ENCODE measurements at regions not wholly inside any gene's neighbourhood (a gene's known extent, or its start where the extent isn't known, plus 50 kb on each side); places are given as distances from the start of the nearest gene placed in this dataset.

DNA sequence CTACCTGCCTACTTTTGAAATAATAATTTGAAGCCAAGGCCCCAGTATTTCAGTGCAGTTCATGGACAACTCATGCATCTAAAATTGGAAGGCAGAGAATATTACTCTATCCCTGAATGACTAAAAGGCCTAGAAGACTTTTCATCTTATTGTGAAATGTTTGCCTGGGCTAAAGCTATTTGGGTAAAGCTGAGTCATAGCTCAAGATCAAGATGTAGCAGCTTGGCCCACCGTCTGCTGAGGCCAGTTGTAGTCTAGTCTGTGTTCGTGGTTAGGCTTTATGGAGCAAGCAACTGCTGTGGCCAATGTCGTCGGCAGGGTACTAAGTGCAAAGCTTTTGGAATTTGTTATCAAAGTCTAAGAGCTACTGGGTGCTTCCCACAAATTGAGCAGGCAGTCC, 929.1 kb downstream of the RAB28 start:
- TF ChIP-seq, protein P1, sequence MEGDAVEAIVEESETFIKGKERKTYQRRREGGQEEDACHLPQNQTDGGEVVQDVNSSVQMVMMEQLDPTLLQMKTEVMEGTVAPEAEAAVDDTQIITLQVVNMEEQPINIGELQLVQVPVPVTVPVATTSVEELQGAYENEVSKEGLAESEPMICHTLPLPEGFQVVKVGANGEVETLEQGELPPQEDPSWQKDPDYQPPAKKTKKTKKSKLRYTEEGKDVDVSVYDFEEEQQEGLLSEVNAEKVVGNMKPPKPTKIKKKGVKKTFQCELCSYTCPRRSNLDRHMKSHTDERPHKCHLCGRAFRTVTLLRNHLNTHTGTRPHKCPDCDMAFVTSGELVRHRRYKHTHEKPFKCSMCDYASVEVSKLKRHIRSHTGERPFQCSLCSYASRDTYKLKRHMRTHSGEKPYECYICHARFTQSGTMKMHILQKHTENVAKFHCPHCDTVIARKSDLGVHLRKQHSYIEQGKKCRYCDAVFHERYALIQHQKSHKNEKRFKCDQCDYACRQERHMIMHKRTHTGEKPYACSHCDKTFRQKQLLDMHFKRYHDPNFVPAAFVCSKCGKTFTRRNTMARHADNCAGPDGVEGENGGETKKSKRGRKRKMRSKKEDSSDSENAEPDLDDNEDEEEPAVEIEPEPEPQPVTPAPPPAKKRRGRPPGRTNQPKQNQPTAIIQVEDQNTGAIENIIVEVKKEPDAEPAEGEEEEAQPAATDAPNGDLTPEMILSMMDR (IDR thresholded peaks at IDR 0.05): no peak
- no peak for TF ChIP-seq POLR2AphosphoS5 (IDR thresholded peaks at IDR 0.05)
